Liver (tissue), 3 donors: ENCODE measurements at regions not wholly inside any gene's neighbourhood (a gene's known extent, or its start where the extent isn't known, plus 50 kb on each side); places are given as distances from the start of the nearest gene placed in this dataset.

Experiments
- EGR1 ChIP-seq, 2 donors: IDR thresholded peaks; 2 replicates each; pipeline ENCODE4 v1.6.1; 2016 to 2018; ENCODE audit warnings: antibody characterized with exemption in 2 of 2, low read depth in 2 of 2
- FOXA1 ChIP-seq: IDR thresholded peaks from 2 replicates; pipeline ENCODE4 v1.6.1; 2016; ENCODE audit warnings: antibody characterized with exemption
- GABPA ChIP-seq, 2 donors: IDR thresholded peaks in 1 of 2; conservative IDR thresholded peaks in 1 of 2; 2 replicates each; pipeline ENCODE4 v1.6.1; 2016; ENCODE audit warnings: antibody characterized with exemption in 2 of 2, mild to moderate bottlenecking in 1 of 2, moderate library complexity in 1 of 2
- JUND ChIP-seq, 2 donors: IDR thresholded peaks; 2 replicates each; pipeline ENCODE4 v1.6.1; 2016; ENCODE audit warnings: antibody characterized with exemption in 2 of 2
- NR2F2 ChIP-seq: IDR thresholded peaks from 2 replicates; pipeline ENCODE4 v1.6.1; 2016; ENCODE audit warnings: antibody characterized with exemption
- RAD21 ChIP-seq, 2 donors: IDR thresholded peaks; 2 replicates each; pipeline ENCODE4 v1.6.1; 2016; ENCODE audit warnings: antibody characterized with exemption in 2 of 2, mild to moderate bottlenecking in 2 of 2
- REST ChIP-seq: IDR thresholded peaks from 2 replicates; pipeline ENCODE4 v1.6.1; 2016; ENCODE audit warnings: antibody characterized with exemption, mild to moderate bottlenecking
- RXRA ChIP-seq, 2 donors: IDR thresholded peaks; 2 replicates each; pipeline ENCODE4 v1.6.1; 2017 to 2018; ENCODE audit warnings: antibody characterized with exemption in 2 of 2, mild to moderate bottlenecking in 1 of 2
- SP1 ChIP-seq: IDR thresholded peaks from 2 replicates; pipeline ENCODE4 v1.6.1; 2018; ENCODE audit warnings: antibody characterized with exemption, mild to moderate bottlenecking
- TAF1 ChIP-seq: conservative IDR thresholded peaks from 2 replicates; pipeline ENCODE4 v1.6.1; 2016; ENCODE audit warnings: antibody characterized with exemption, mild to moderate bottlenecking
- YY1 ChIP-seq: IDR thresholded peaks from 2 replicates; pipeline ENCODE4 v1.6.1; 2016; ENCODE audit warnings: antibody characterized with exemption, mild to moderate bottlenecking
- TF ChIP-seq, protein P1 (sequence below): fragments of 150-350 bp; IDR thresholded peaks from 2 replicates; pipeline ENCODE4 v1.5.1; 2017; ENCODE audit warnings: improper control_type of control experiment, low read depth, low read length; ENCODE audit not compliant: missing input control
- TF ChIP-seq, protein P2 (sequence below): IDR thresholded peaks from 2 replicates; pipeline ENCODE4 v1.6.1; 2016; ENCODE audit warnings: antibody characterized with exemption
- TF ChIP-seq, protein P3 (sequence below): IDR thresholded peaks from 2 replicates; pipeline ENCODE4 v1.6.1; 2016; ENCODE audit warnings: antibody characterized with exemption
- donor health status: healthy.
- donor health status: healthy.

DNA sequence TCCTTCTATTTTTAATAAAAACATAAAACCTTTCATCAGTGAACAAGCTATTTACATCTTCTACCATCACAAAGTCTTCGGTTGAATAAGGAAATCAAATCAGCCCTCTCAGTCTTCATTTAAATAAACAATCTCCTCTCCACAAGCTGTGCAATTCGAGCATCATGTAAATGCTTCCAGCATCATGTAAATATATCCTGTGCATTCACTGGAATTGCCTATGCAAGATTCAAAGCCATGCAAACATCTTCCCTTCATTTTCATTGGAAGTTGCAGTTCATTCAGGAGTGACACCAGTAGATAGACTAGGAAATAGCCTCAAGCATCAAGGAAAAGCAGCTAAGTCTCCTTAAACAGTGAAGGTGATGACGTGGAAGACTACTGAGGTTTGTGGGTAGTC, 77.7 kb upstream of the PCDH19 start:
- TF ChIP-seq, protein P1, sequence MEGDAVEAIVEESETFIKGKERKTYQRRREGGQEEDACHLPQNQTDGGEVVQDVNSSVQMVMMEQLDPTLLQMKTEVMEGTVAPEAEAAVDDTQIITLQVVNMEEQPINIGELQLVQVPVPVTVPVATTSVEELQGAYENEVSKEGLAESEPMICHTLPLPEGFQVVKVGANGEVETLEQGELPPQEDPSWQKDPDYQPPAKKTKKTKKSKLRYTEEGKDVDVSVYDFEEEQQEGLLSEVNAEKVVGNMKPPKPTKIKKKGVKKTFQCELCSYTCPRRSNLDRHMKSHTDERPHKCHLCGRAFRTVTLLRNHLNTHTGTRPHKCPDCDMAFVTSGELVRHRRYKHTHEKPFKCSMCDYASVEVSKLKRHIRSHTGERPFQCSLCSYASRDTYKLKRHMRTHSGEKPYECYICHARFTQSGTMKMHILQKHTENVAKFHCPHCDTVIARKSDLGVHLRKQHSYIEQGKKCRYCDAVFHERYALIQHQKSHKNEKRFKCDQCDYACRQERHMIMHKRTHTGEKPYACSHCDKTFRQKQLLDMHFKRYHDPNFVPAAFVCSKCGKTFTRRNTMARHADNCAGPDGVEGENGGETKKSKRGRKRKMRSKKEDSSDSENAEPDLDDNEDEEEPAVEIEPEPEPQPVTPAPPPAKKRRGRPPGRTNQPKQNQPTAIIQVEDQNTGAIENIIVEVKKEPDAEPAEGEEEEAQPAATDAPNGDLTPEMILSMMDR, result no peak
- TF ChIP-seq, protein P2, sequence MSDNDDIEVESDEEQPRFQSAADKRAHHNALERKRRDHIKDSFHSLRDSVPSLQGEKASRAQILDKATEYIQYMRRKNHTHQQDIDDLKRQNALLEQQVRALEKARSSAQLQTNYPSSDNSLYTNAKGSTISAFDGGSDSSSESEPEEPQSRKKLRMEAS, result no peak
- TF ChIP-seq YY1 (no peak), NR2F2 (no peak), REST (no peak), SP1 (no peak), TAF1 (no peak), RXRA (IDR thresholded peaks at IDR 0.05) (no peak), JUND (IDR thresholded peaks at IDR 0.05) (no peak), RAD21 (IDR thresholded peaks at IDR 0.05) (no peak), GABPA (IDR thresholded peaks at IDR 0.05 in 1 of 2, conservative IDR thresholded peaks at IDR 0.05 in 1 of 2) (no peak), EGR1 (IDR thresholded peaks at IDR 0.05; ENCODE audit: low read depth in 2 of 2) (no peak), FOXA1 (no peak)
- TF ChIP-seq, protein P3, sequence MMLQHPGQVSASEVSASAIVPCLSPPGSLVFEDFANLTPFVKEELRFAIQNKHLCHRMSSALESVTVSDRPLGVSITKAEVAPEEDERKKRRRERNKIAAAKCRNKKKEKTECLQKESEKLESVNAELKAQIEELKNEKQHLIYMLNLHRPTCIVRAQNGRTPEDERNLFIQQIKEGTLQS, result no peak
